Esophagus squamous epithelium (tissue), 4 donors: ENCODE measurements at regions not wholly inside any gene's neighbourhood (a gene's known extent, or its start where the extent isn't known, plus 50 kb on each side); places are given as distances from the start of the nearest gene placed in this dataset.

Experiments used
- CTCF ChIP-seq, 6 experiments: fragments of 450-650 bp in 4 of 6; fragments of 200-600 bp in 2 of 6; sonication (generic) in 2 of 6; IDR thresholded peaks; one replicate each; pipeline ENCODE4 v1.5.1; 2016 to 2019; ENCODE audit warnings: antibody characterized with exemption in 6 of 6, mild to moderate bottlenecking in 4 of 6, moderate library complexity in 4 of 6
- POLR2A ChIP-seq, 4 donors: fragments of 450-650 bp; IDR thresholded peaks; one replicate each; pipeline ENCODE4 v1.6.1; 2017; ENCODE audit warnings: antibody characterized with exemption in 4 of 4, mild to moderate bottlenecking in 4 of 4, moderate library complexity in 3 of 4

GRCh38 chr5:159640446-159640845 lies 275.8 kb upstream of the ADRA1B start:
- TF ChIP-seq POLR2A (IDR thresholded peaks at IDR 0.05) = no peak
- TF ChIP-seq CTCF (IDR thresholded peaks at IDR 0.05) = no peak
